Activated naive CD8-positive, alpha-beta T cell treated with anti-CD3 and anti-CD28 coated beads, Interleukin-2, amount 50 U/mL, for 24 hours (primary cell): ENCODE measurements at regions not wholly inside any gene's neighbourhood (a gene's known extent, or its start where the extent isn't known, plus 50 kb on each side); places are given as distances from the start of the nearest gene placed in this dataset.

Source experiments
- ATAC-seq: fragments of 150-1000 bp; cut with Tn5 transposase; one replicate; pipeline ENCODE4 v1.10.0; 2021
- DNase-seq: peaks from one replicate; pipeline ENCODE4 v3.0.0; 2021
- H3K27ac Mint-ChIP-seq: one replicate; pipeline ENCODE4 v1.8.0; 2021; ENCODE audit warnings: mild to moderate bottlenecking, mixed read lengths
- H3K27me3 Mint-ChIP-seq: one replicate; pipeline ENCODE4 v1.8.0; 2021; ENCODE audit warnings: mixed read lengths
- H3K36me3 Mint-ChIP-seq: one replicate; pipeline ENCODE4 v1.8.0; 2021; ENCODE audit warnings: low read depth, mixed read lengths
- H3K4me1 Mint-ChIP-seq: one replicate; pipeline ENCODE4 v1.8.0; 2021; ENCODE audit warnings: mixed read lengths
- H3K4me3 Mint-ChIP-seq: one replicate; pipeline ENCODE4 v1.8.0; 2021; ENCODE audit warnings: mild to moderate bottlenecking, moderate library complexity, mixed read lengths
- H3K9me3 Mint-ChIP-seq: one replicate; pipeline ENCODE4 v1.8.0; 2021; ENCODE audit warnings: mixed read lengths

- Mint-ChIP-seq H3K27me3 (no peaks in the 10 kb centered on the region), H3K4me3 (no peak overlapping the region), H3K4me1 (no peaks in the 10 kb centered on the region), H3K27ac (no peak overlapping the region), H3K36me3 (no peaks in the 10 kb centered on the region), H3K9me3 (peaks cover 4% of the 10 kb centered on the region)
- DNase-seq, result no peak
- ATAC-seq, result no peak
Observed at GRCh38 chr13:34847766-34848165, 94.3 kb upstream of the NBEA start.

- ATAC-seq (no peak), DNase-seq (no peak)
- H3K27me3 Mint-ChIP-seq, result no peaks in the 10 kb centered on the region
- no peak overlapping the region for H3K27ac Mint-ChIP-seq
- H3K36me3 Mint-ChIP-seq, result no peaks in the 10 kb centered on the region
- H3K4me3 Mint-ChIP-seq, result no peak overlapping the region
- H3K4me1 Mint-ChIP-seq, result no peaks in the 10 kb centered on the region
- H3K9me3 Mint-ChIP-seq, result peaks cover 4% of the 10 kb centered on the region
Observed at GRCh38 chr13:34849406-34849805, 92.7 kb upstream of the NBEA start.

DNA sequence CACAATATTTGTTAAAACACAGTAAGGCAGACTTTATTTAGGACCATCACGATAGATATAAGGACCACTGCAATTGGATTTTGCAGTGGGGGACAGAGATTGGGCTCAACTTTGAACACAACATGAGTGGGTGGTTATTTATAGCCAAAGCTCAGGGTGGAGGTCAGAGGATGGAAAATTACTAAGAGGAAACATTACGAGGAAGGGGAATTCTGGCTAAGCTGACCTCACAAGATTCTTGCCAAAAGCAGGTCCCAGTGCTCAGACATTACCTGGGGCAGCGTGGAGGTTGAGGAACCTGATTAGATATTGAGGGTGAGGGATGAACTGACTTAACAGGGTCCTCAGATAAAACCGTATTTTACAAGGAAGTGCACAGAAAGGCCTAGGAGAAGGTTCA, 88.9 kb upstream of the NBEA start:
- H3K9me3 Mint-ChIP-seq, result no peaks in the 10 kb centered on the region
- no peak overlapping the region for H3K4me3 Mint-ChIP-seq
- ATAC-seq, result no peak
- H3K4me1 Mint-ChIP-seq, result no peaks in the 10 kb centered on the region
- DNase-seq, result no peak
- H3K27ac Mint-ChIP-seq, result no peak overlapping the region
- no peaks in the 10 kb centered on the region for H3K36me3 Mint-ChIP-seq
- no peaks in the 10 kb centered on the region for H3K27me3 Mint-ChIP-seq

- Mint-ChIP-seq H3K36me3 (no peaks in the 10 kb centered on the region), H3K4me1 (no peaks in the 10 kb centered on the region), H3K9me3 (no peaks in the 10 kb centered on the region), H3K27ac (no peak overlapping the region), H3K27me3 (no peaks in the 10 kb centered on the region), H3K4me3 (no peak overlapping the region)
- ATAC-seq, result no peak
- no peak for DNase-seq
Observed at GRCh38 chr13:34857558-34858325, 84.3 kb upstream of the NBEA start.

- no peak overlapping the region for H3K27ac Mint-ChIP-seq
- DNase-seq (no peak), ATAC-seq (no peak)
- H3K36me3 Mint-ChIP-seq, result no peaks in the 10 kb centered on the region
- H3K9me3 Mint-ChIP-seq, result no peaks in the 10 kb centered on the region
- no peaks in the 10 kb centered on the region for H3K4me1 Mint-ChIP-seq
- peaks cover 3% of the 10 kb centered on the region for H3K27me3 Mint-ChIP-seq
- H3K4me3 Mint-ChIP-seq, result no peak overlapping the region
Observed at GRCh38 chr13:34862311-34862710, 79.8 kb upstream of the NBEA start.

DNA sequence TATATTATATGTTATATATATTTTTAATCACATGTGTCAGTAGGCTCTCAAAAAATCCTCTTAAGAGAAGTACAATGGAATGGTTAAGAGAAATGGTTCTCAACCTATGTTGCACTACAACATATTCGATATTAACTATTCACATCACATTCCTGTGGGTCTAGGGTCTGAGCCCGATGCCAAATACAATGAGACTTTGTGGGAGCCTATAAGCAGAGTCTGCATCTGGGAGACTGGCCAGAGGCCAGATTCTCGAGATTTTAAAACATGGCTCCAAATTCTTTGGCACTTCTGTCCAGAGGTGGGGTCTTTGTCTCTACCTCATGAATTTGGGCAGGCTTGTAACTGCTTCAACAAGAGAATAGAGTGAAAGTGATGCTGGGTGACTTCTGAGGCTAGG, 79.4 kb upstream of the NBEA start:
- no peak for DNase-seq
- no peak overlapping the region for H3K4me3 Mint-ChIP-seq
- H3K27ac Mint-ChIP-seq, result no peak overlapping the region
- peaks cover 3% of the 10 kb centered on the region for H3K27me3 Mint-ChIP-seq
- ATAC-seq, result no peak
- no peaks in the 10 kb centered on the region for H3K4me1 Mint-ChIP-seq
- H3K9me3 Mint-ChIP-seq, result no peaks in the 10 kb centered on the region
- no peaks in the 10 kb centered on the region for H3K36me3 Mint-ChIP-seq

DNA sequence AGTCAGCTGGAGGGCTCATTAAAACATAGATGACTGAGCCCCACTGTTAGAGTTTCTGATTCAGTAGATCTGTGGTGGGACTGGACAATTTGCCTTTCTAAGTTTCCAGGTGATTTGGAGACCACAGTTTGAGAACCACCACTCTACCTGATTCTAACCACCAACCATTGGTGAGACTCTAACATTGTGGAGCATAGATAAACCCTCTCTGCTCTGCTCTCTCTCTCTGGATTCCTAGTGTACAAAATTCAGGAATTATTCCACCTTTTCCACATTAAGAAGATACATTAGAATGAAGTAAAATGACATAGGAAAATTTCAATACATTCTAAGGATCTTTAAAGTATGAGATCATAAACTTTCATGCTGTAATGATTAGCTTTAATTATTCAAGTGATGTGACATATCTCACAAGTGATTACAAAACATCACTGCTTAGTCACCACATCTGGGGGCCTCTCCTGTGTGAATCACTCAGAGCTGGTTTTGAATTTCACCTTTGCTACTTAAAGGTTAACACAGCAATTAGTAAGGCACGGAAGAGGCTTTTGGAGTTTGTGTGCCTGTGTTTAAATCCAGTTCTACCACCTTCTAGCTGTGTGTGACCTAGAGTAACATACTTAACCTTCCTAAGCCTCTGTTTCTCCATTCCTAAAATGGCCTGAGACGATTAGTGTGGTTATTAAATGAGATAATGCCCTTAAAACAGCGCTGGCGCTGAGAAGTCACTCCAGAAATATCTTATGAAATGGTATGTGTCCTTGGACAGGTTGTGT, 78.5 kb upstream of the NBEA start:
- Mint-ChIP-seq H3K4me3 (no peak overlapping the region), H3K27me3 (peaks cover 3% of the 10 kb centered on the region), H3K27ac (no peak overlapping the region), H3K4me1 (no peaks in the 10 kb centered on the region), H3K36me3 (no peaks in the 10 kb centered on the region), H3K9me3 (no peaks in the 10 kb centered on the region)
- DNase-seq, result no peak
- no peak for ATAC-seq

DNA sequence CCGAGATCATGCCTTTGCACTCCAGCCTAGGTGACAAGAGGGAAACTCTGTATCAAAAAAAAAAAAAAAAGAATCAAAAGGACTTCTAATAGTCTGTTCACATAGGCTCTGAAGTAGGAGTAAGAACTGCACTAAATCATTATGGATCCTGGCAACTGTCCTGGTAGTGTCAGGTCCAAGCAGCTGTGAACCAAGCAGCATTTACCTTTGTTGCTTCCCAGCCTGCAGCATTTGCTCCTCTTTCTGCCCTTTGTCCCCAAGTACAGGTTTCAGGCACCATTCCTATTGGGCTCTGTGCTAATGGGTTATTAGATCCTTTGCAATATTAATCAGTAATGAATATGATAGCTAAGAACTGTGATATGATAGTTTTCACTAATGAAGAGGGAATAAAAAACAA, 77.4 kb upstream of the NBEA start:
- no peaks in the 10 kb centered on the region for H3K4me1 Mint-ChIP-seq
- ATAC-seq (no peak), DNase-seq (no peak)
- no peaks in the 10 kb centered on the region for H3K9me3 Mint-ChIP-seq
- no peaks in the 10 kb centered on the region for H3K36me3 Mint-ChIP-seq
- H3K27ac Mint-ChIP-seq, result no peak overlapping the region
- H3K27me3 Mint-ChIP-seq, result peaks cover 7% of the 10 kb centered on the region
- no peak overlapping the region for H3K4me3 Mint-ChIP-seq

DNA sequence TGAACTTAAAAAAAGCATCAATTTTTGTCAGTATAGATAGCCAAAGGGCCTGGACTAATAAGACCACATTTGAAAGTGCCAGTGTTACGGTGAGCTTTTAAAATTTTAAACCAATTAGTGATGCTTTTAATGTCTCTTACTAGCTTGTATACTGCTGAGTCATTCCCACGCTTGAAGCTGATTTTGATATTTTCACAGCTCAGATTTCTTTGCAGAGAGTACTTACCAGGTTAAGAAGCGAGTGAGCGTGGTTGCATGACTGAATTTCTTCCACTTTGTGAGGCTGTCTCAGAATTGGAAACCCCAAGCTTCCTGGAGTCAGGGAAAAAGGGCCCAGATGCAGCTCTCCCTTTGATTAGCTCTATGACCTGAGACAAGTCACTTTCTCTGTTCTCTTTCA, 74.5 kb upstream of the NBEA start:
- no peaks in the 10 kb centered on the region for H3K36me3 Mint-ChIP-seq
- ATAC-seq, result no peak
- H3K27ac Mint-ChIP-seq, result no peak overlapping the region
- H3K4me1 Mint-ChIP-seq, result no peaks in the 10 kb centered on the region
- H3K4me3 Mint-ChIP-seq, result no peak overlapping the region
- no peak for DNase-seq
- H3K27me3 Mint-ChIP-seq, result peaks cover 7% of the 10 kb centered on the region
- H3K9me3 Mint-ChIP-seq, result no peaks in the 10 kb centered on the region

GRCh38 chr13:34868733-34869132, 73.3 kb upstream of the NBEA start:
- no peaks in the 10 kb centered on the region for H3K9me3 Mint-ChIP-seq
- no peak overlapping the region for H3K27ac Mint-ChIP-seq
- ATAC-seq, result no peak
- no peak overlapping the region for H3K4me3 Mint-ChIP-seq
- no peaks in the 10 kb centered on the region for H3K36me3 Mint-ChIP-seq
- no peaks in the 10 kb centered on the region for H3K4me1 Mint-ChIP-seq
- DNase-seq, result no peak
- peaks cover 7% of the 10 kb centered on the region for H3K27me3 Mint-ChIP-seq

DNA sequence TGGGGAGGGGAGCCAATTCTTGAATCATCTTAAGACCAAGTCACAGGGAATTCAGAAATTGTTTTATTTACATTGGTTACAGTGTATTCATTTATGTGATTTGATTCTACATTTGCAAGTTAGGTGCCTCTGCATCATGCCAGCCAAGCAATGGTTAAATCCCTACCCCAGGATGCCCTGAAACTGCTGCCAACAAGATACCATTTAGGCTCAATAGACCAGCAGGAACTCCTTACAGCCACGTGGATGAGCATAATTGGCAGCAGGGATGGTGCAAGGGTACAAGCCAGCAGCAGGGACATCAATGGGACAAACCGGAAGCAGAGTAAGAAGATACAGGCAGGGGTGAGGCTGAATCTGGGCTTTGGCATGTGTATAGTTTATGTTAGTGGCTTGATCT, 72.4 kb upstream of the NBEA start:
- no peaks in the 10 kb centered on the region for H3K9me3 Mint-ChIP-seq
- H3K27me3 Mint-ChIP-seq, result peaks cover 7% of the 10 kb centered on the region
- ATAC-seq, result no peak
- no peak overlapping the region for H3K4me3 Mint-ChIP-seq
- no peaks in the 10 kb centered on the region for H3K36me3 Mint-ChIP-seq
- H3K27ac Mint-ChIP-seq, result no peak overlapping the region
- H3K4me1 Mint-ChIP-seq, result no peaks in the 10 kb centered on the region
- no peak for DNase-seq

DNA sequence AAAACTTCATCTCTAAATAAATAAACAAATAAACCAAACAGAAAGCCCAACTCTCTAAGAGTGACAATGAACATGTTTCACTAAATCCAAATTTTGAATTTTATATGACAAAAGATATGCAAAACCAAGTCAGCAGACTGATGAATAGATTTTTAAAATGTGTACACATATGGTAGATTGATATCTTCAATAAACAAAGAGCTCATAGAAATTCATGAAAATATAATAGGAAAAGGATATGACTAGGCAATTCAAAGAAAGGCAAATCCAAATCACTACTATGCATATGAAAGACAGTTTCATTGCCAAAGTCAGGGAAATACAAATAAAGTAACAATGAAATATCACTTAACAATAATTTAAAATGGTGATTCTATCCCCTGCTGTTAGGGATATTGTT, 63.7 kb upstream of the NBEA start:
- Mint-ChIP-seq H3K27me3 (peaks cover 10% of the 10 kb centered on the region), H3K36me3 (no peaks in the 10 kb centered on the region), H3K27ac (no peak overlapping the region), H3K9me3 (no peaks in the 10 kb centered on the region), H3K4me3 (no peak overlapping the region), H3K4me1 (no peaks in the 10 kb centered on the region)
- DNase-seq (no peak), ATAC-seq (no peak)

DNA sequence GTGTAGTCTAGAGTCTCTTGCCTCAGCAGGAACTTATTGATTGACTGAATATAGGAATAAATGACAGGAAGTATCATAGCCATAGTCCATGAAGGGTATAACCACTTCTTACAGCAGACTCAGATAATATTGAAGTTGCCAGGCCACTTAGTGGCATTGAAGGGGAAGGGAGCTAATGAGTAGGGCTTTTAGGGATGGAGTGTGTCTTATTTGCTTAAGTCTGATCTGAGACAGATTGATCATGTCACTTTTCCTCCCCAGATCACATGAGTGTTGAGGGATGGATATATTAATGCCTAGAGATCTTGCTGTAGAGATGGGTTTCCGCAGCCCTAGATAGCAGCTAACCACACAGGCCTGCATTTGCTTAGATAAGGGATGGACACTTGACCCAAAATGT, 62.2 kb upstream of the NBEA start:
- Mint-ChIP-seq H3K27ac (no peak overlapping the region), H3K9me3 (no peaks in the 10 kb centered on the region), H3K36me3 (no peaks in the 10 kb centered on the region), H3K27me3 (peaks cover 11% of the 10 kb centered on the region), H3K4me3 (no peak overlapping the region), H3K4me1 (no peaks in the 10 kb centered on the region)
- ATAC-seq (no peak), DNase-seq (no peak)

GRCh38 chr13:34881494-34881893, 60.6 kb upstream of the NBEA start:
- no peak for DNase-seq
- H3K9me3 Mint-ChIP-seq, result no peaks in the 10 kb centered on the region

GRCh38 chr13:34883396-34883795, 58.7 kb upstream of the NBEA start:
- Mint-ChIP-seq H3K4me3 (no peak overlapping the region), H3K4me1 (no peaks in the 10 kb centered on the region), H3K9me3 (no peaks in the 10 kb centered on the region), H3K27me3 (peaks cover 11% of the 10 kb centered on the region), H3K36me3 (no peaks in the 10 kb centered on the region), H3K27ac (no peak overlapping the region)
- no peak for ATAC-seq
- no peak for DNase-seq

More at GRCh38 chr13:34881494-34881893, 60.6 kb upstream of the NBEA start:
- peaks cover 11% of the 10 kb centered on the region for H3K27me3 Mint-ChIP-seq
- no peak overlapping the region for H3K4me3 Mint-ChIP-seq
- H3K27ac Mint-ChIP-seq, result no peak overlapping the region
- no peaks in the 10 kb centered on the region for H3K36me3 Mint-ChIP-seq
- ATAC-seq, result no peak
- no peaks in the 10 kb centered on the region for H3K4me1 Mint-ChIP-seq
